ENCODE measurements at regions not wholly inside any gene's neighbourhood (a gene's known extent, or its start where the extent isn't known, plus 50 kb on each side); places are given as distances from the start of the nearest gene placed in this dataset.

GRCh38 chr1:201740086-201740541 lies 88.8 kb upstream of the IPO9 start:
- TF ChIP-seq POLR2AphosphoS5 (IDR thresholded peaks at IDR 0.05; ENCODE audit: low read depth, low read length) = no peak
- TF ChIP-seq MAX (IDR thresholded peaks at IDR 0.05) = no peak
- TF ChIP-seq CTCF (IDR thresholded peaks at IDR 0.05 in 2 of 3, conservative IDR thresholded peaks at IDR 0.05 in 1 of 3; ENCODE audit: borderline replicate concordance in 1 of 3, insufficient read depth in 1 of 3, low read depth in 2 of 3, low read length in 2 of 3) = no peak
